CD4-positive, alpha-beta T cell treated with Interleukin-12 subunit alpha and Interleukin-12 subunit beta, for 1 hour (primary cell): ENCODE measurements at regions not wholly inside any gene's neighbourhood (a gene's known extent, or its start where the extent isn't known, plus 50 kb on each side); places are given as distances from the start of the nearest gene placed in this dataset.
"Not testable (repeated sequence)": the region's sequence is repeated elsewhere in the genome, so short reads cannot be mapped to it uniquely, and the experiment has no call there.

Source experiments
- DNase-seq: peaks from one replicate; pipeline ENCODE4 v3.0.0-alpha.2; 2020

GRCh38 chr6:17012421-17013225 lies 89.2 kb upstream of the STMND1 start:
- no peak for DNase-seq

DNA sequence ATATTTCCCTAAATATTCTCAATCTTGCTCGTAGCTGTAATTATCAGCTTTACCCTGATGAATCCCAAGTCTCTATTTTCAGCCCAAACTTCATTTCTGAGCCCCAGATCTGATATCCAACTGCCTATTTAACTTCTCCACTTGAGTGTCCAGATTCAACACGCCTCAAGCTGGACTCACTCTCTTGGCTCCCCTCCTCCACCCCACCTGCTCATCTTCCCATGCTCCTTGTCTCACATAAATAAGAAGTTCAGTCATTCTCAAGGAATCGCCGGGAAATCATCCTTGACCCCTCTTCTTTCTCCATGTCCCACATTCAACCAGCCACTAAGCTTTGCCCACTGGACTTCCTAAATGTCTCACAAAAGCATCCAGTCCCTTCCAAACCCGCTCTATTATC lies 89.9 kb upstream of the STMND1 start:
- DNase-seq = no peak

DNA sequence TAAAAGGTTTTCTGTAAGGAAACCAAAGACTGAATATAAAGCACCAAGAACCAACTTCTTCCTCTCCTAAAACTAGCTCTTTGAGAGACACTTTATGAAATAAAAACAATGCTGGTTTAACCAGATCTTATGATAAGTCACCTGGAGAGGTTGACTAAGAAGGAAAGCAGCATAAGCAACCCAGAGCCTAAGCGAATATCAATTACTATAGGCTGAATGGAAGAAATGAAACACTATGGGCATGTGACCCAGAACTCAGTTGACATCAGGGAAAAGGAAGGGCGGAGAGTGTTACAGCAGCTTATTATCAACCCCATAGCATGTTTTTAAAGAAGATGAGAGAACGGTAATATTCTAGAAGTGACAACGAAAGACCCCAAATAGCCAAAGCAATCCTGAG lies 94.1 kb upstream of the STMND1 start:
- DNase-seq = no peak

- DNase-seq = no peak
These were observed 95.3 kb upstream of the STMND1 start for GRCh38 chr6:17006543-17006942.

DNA sequence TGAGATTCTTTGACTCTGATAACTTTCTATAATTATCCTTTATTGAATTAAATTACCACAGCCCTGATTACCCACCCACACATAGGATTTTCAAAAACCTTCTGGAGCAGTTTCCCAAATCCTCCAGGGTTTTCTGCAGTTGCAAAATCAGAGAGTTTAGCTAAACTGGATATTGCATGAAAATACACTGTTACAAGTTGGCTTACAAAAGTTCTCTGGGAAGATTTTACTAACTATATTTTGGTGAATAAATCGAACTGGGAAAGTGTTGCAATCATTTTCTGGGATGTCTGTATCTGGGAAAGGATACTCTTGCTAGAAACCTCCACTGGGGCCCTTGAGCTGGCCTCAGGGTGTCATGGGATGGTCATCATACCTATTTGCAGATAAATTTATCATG lies 97.6 kb upstream of the STMND1 start:
- no peak for DNase-seq

GRCh38 chr6:17002123-17002522 lies 99.7 kb upstream of the STMND1 start:
- no peak for DNase-seq

DNA sequence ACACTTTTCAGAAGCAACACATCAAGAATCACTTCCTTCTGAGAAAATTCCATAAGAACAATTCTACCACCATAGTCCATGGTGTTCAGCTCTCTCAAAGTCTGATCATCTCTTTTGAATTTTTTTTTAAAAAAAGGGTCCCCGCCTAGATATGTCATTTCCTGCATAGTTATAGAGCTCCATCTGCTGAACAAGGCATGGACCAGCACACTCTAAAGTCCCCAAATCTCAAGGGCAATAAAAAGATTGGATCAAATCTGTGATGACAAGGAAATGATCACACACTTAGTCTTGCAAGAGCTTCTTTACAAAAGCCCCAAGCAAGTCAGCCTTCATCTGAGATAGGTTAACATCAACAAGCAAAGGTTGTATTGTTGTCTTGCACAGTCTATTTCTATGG lies 100.7 kb upstream of the STMND1 start:
- no peak for DNase-seq

DNA sequence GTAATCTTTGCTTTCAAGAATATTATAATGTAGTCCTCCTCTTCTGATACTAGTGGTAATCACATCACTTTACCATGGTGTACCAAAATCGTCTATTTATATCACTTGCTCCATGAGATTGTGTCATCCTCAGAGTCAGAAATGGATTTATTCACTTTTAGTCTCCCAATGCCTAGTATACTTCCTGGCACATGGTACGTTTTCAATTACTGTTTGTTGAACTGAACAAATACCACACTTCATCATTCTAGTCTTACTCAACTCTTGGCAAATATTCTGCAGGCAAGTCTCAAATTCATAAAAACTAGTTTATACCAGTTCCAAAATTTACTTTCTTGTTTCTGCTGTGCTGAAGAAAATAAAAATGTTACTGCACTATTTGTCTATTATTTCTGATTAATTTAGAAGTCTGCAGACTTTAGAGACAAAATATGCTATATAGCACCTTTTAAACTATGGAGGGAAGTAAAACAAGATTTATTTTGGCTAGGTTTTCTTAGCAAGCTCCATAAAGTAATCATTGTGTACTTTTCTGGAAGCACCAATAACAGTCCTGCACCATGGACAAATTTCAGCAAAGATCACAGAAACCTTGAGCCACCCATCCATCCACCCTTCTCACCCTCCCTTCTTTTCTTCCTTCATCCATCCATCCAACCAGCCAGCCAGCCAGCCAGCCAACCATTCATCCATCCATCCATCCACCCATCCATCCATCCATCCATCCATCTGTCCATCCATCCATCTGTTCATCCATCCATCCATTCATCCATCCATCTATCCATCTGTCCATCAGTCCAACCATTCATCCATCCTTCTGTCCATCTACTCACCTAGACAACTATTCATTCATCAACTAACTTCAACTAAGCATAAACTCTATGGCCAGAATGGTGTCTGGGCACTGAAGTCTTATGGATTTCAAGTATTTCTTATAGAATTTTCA lies 102.1 kb upstream of the STMND1 start:
- no peak for DNase-seq

- DNase-seq = no peak
These were observed 103.4 kb upstream of the STMND1 start for GRCh38 chr6:16998461-16998860.

GRCh38 chr6:16995511-16996250 lies 106.2 kb upstream of the STMND1 start:
- DNase-seq = no peak

DNA sequence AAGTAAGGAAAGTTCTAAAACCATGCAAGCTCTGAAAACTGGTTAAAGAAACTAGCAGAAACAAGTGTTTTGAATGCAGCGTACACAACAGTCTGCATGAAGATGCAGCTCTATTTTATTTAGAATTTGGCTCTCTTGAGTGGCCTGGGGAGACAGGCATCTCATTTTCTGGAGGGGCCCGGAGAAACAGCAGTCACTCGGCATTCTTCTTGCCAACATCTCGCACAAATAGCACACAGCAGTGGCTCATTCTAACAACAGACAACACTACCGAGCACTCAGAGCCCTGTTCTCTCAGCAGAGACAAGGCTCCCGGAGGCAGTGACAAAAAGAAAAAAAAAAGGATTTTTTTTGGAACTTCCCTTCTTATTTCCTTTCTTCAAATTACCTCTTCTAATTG lies 108.5 kb upstream of the STMND1 start:
- DNase-seq = no peak

- DNase-seq = no peak
These were observed 109.7 kb upstream of the STMND1 start for GRCh38 chr6:16991981-16992629.

DNA sequence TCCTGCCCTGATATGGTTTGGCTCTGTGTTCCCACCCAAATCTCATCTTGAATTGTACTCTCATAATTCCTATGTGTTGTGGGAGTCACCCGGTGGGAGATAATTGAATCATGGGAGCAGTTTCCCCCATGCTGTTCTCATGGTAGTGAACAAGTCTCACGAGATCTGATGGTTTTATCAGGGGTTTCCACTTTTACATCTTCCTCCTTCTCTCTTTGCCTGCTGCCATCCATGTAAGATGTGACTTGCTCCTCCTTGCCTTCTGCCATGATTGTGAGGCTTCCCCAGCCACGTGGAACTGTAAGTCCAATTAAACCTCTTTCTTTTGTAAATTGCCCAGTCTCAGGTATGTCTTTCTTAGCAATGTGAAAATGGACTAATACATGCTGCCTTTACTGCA lies 111.9 kb upstream of the STMND1 start:
- DNase-seq = not testable (repeated sequence)

GRCh38 chr6:16989382-16989781 lies 112.5 kb upstream of the STMND1 start:
- no peak for DNase-seq

DNA sequence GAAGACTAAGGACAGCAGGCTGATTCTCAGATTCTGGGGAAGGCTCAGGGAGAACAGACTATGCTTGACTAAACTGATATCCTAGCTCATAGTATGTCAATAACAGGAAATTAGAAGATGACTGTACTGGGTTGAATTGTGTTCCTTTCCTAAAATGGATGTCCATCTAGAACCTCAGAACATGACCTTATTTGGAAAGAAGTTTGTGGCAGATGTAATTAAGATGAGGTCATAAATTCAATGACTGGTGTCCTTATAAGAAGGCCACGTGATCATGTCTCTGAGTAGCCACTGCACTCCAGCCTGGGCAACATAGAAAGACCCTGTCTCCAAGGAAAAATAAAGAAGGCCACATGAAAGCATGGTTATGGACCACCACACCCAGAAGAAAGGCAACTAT lies 113.9 kb upstream of the STMND1 start:
- no peak for DNase-seq

DNA sequence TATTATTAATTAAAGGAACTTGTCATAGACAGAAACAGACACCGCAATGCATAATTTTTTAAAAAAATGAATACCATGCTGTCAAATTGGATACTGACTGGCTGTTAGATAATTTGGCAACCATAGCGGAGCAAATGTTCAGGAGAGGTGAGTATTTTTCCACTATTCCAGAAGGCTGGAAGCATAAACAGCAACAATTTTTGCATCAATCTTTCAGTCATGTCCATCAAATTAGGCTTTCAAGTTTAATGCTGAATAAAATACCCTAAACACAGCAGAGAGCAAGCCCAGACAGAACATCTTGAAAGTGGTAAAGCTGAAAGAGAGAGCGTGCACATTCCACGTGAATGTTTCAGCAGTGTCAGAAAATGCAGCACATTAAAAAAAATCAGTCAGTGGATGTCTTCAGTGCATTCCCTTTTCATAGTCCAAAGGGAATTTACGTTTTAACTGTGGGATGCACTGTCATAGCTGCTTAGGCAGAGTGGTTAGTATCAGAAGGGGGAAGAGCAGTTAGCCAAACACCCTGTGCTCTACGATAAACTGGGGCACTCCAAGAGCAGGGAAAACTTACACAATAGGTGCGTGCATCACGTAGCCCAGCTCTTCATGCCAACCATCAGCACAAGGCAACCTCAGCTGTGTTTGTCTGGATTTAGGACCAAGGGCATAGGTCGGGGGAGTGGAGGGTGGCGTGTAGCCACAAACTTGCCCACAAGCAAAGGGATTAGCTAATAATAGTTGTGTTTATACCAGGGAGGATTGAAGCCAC lies 116.2 kb upstream of the STMND1 start:
- DNase-seq = no peak

DNA sequence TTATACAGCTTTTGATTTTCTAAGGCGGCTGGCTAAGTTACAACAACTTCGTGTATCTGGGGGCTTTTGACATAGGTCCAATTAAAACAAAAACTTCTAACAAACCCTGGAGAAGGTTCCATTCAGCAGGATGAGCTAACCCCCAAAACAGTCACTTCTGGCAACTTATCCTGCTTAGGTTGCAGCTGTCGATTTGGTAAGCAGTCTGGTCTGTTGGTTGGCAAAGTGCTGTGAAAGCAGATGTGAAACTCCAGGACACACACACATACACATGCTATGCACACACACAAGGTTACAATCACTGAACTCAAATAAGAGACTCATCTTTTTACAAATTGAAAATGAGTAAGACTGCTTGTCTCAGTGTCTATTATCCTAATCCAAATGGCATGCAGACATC lies 119.0 kb upstream of the STMND1 start:
- DNase-seq = no peak

- DNase-seq = no peak
These were observed 122.0 kb upstream of the STMND1 start for GRCh38 chr6:16979677-16980370.

DNA sequence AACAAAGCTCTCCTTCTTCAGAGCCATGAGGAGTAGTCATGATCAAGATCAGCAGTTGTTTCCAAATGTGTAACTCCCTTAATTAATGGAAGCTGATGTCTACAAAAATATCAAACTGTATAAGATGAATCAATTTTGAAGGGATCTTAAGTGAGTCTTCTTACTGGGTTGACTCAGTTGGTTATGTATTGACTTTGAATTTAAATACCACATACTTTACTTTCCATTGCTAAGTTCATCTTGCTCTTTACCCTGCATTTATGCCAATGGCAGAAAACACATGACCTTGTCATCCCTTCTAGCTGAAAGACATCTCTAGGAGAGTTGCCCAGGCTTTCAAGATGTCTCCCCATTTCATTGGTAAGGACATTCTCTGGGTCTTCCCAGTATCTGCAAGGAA lies 123.2 kb upstream of the STMND1 start:
- no peak for DNase-seq

DNA sequence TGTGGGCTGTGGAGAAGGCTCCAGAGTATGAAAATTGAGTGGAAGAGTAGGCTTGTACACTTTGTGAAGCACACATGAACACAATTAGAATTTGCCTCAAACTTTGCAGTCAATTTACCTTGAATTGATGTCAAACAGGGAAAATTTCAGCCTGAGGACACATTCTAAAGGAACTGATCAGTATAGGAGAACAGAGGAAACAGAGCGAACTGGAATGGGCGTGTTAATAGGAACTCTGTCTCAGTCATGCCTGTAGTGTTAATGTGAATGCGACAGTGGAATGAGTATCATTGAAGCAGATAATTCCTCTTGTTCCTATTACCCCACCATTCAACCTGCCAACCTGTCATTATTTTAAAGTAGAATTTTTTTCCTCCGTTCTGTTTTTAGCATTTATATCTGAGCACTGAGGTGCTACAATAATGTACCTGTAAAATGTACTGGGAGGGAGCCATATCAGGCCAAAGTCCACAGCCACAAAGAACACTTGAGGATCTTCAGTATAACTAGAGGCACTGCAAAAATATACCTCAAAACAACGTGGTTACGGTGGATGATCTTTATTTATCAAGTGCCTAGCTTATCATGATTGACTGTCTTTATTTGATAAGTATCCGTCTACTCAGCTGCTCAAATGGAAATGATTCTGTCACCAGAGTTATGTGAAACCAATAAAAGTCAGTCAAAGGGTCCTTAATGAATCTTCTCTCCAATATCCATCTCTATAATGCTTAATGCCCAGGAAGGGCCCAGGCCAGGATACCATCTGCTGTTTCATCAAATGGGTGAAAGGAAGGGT lies 125.3 kb upstream of the STMND1 start:
- DNase-seq = no peak
